ENCODE measurements at regions not wholly inside any gene's neighbourhood (a gene's known extent, or its start where the extent isn't known, plus 50 kb on each side); places are given as distances from the start of the nearest gene placed in this dataset.

DNA sequence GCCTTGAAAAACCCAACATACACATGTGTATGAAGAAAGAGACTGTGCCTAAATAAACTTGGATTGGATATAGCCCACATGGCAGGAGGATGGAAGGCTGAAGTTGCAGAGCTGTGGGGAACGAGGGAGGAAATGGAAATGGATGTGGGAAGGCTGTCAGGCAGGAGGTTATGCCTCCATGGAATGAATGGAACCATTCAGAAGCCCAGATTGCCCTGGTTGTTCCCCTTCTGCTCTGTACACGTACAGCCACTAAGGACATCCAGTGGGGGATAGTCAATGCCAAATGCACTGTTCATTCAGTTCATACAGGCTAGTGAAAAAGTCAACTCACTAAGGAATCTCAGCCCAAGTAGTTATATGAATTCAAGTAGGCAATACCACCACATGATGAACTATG lies 463.7 kb downstream of the TNS1 start:
- dilution Hi-C loops (cut with MboI; ENCODE audit: extremely low pct_ligation_motif_present, low sequenced_read_pairs), result no loop called here
- FAIRE-seq (no peak), DNase-seq (ENCODE audit: low read depth, low spot score) (no peak)
- no peaks in the 10 kb centered on the region for H4K20me1 ChIP-seq (ENCODE audit: control insufficient read depth, extremely low read depth, insufficient read depth, low read length)
- no peaks in the 10 kb centered on the region for H3K79me2 ChIP-seq (ENCODE audit: control insufficient read depth, insufficient read depth, low read length)
- no peak overlapping the region for H2AFZ ChIP-seq (ENCODE audit: control insufficient read depth, low read length)
- no peak overlapping the region for H3K9ac ChIP-seq (ENCODE audit: control insufficient read depth, extremely low read depth, insufficient read depth, low read length)
- peaks cover 3% of the 10 kb centered on the region for H3K27me3 ChIP-seq (ENCODE audit: control insufficient read depth, extremely low read depth, insufficient read depth, low read length)
- no peak overlapping the region for H3K4me2 ChIP-seq (ENCODE audit: control insufficient read depth, extremely low read depth, insufficient read depth, low read depth, low read length)
- H3K36me3 ChIP-seq (ENCODE audit: control insufficient read depth in 2 of 2, extremely low read depth in 1 of 2, insufficient read depth in 2 of 2, low read length in 2 of 2), result no peaks in the 10 kb centered on the region
- no peak overlapping the region for H3K27ac ChIP-seq (ENCODE audit: control insufficient read depth, insufficient read depth, low read length)
- H3K4me1 ChIP-seq (ENCODE audit: control insufficient read depth, extremely low read depth, insufficient read depth, low read length), result no peaks in the 10 kb centered on the region
- H3K4me3 ChIP-seq (ENCODE audit: control insufficient read depth in 2 of 3, extremely low read depth in 1 of 3, insufficient read depth in 2 of 3, low read depth in 1 of 3, low read length in 3 of 3), result no peak overlapping the region
- TF ChIP-seq, protein P1, sequence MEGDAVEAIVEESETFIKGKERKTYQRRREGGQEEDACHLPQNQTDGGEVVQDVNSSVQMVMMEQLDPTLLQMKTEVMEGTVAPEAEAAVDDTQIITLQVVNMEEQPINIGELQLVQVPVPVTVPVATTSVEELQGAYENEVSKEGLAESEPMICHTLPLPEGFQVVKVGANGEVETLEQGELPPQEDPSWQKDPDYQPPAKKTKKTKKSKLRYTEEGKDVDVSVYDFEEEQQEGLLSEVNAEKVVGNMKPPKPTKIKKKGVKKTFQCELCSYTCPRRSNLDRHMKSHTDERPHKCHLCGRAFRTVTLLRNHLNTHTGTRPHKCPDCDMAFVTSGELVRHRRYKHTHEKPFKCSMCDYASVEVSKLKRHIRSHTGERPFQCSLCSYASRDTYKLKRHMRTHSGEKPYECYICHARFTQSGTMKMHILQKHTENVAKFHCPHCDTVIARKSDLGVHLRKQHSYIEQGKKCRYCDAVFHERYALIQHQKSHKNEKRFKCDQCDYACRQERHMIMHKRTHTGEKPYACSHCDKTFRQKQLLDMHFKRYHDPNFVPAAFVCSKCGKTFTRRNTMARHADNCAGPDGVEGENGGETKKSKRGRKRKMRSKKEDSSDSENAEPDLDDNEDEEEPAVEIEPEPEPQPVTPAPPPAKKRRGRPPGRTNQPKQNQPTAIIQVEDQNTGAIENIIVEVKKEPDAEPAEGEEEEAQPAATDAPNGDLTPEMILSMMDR (optimal IDR thresholded peaks at IDR 0.05 in 1 of 3, IDR thresholded peaks at IDR 0.05 in 1 of 3, conservative IDR thresholded peaks at IDR 0.05 in 1 of 3; ENCODE audit: extremely low read depth in 1 of 3, insufficient read depth in 2 of 3, low read length in 3 of 3), result no peak
- TF ChIP-seq EZH2 (IDR thresholded peaks at IDR 0.05; ENCODE audit: low read length), result no peak
- no peaks in the 10 kb centered on the region for H3K9me3 ChIP-seq (ENCODE audit: control insufficient read depth, low read depth, low read length)
- no peaks in the 10 kb centered on the region for H3K9me1 ChIP-seq (ENCODE audit: control insufficient read depth, extremely low read depth, insufficient read depth, low read length)

DNA sequence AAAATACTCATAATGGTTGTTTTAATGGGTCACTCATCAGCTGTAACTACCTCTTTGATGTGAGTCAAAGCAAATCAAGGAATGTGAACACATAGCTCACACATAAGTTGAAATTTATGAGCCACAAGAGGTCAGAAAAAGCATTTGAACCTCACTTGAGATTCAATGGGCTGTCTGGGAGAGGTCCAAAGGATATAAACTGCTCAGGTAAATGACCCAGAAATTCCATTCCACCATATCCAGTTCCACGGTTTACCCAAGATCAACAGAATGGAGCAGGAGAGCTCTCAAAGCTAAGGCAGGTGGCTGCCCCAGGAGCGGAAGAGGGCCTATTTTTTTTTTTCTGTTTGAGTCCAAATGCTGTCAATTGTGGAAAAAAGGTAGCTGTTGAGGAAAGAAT lies 464.1 kb downstream of the TNS1 start:
- TF ChIP-seq EZH2 (IDR thresholded peaks at IDR 0.05; ENCODE audit: low read length), result no peak
- TF ChIP-seq, protein P1 (optimal IDR thresholded peaks at IDR 0.05 in 1 of 3, IDR thresholded peaks at IDR 0.05 in 1 of 3, conservative IDR thresholded peaks at IDR 0.05 in 1 of 3; ENCODE audit: extremely low read depth in 1 of 3, insufficient read depth in 2 of 3, low read length in 3 of 3), result no peak
- Histone ChIP-seq H3K79me2 (ENCODE audit: control insufficient read depth, insufficient read depth, low read length) (no peaks in the 10 kb centered on the region), H3K27ac (ENCODE audit: control insufficient read depth, insufficient read depth, low read length) (no peak overlapping the region), H3K9me1 (ENCODE audit: control insufficient read depth, extremely low read depth, insufficient read depth, low read length) (no peaks in the 10 kb centered on the region), H3K9me3 (ENCODE audit: control insufficient read depth, low read depth, low read length) (no peaks in the 10 kb centered on the region), H2AFZ (ENCODE audit: control insufficient read depth, low read length) (no peak overlapping the region), H3K4me3 (ENCODE audit: control insufficient read depth in 2 of 3, extremely low read depth in 1 of 3, insufficient read depth in 2 of 3, low read depth in 1 of 3, low read length in 3 of 3) (no peak overlapping the region), H3K4me2 (ENCODE audit: control insufficient read depth, extremely low read depth, insufficient read depth, low read depth, low read length) (no peak overlapping the region), H3K36me3 (ENCODE audit: control insufficient read depth in 2 of 2, extremely low read depth in 1 of 2, insufficient read depth in 2 of 2, low read length in 2 of 2) (no peaks in the 10 kb centered on the region), H4K20me1 (ENCODE audit: control insufficient read depth, extremely low read depth, insufficient read depth, low read length) (no peaks in the 10 kb centered on the region), H3K27me3 (ENCODE audit: control insufficient read depth, extremely low read depth, insufficient read depth, low read length) (peaks cover 3% of the 10 kb centered on the region), H3K4me1 (ENCODE audit: control insufficient read depth, extremely low read depth, insufficient read depth, low read length) (no peaks in the 10 kb centered on the region), H3K9ac (ENCODE audit: control insufficient read depth, extremely low read depth, insufficient read depth, low read length) (no peak overlapping the region)
- DNase-seq (ENCODE audit: low read depth, low spot score) (no peak), FAIRE-seq (no peak)
- dilution Hi-C loops (cut with MboI; ENCODE audit: extremely low pct_ligation_motif_present, low sequenced_read_pairs), result no loop called here

Measured in keratinocyte (primary cell).